ENCODE measurements at regions not wholly inside any gene's neighbourhood (a gene's known extent, or its start where the extent isn't known, plus 50 kb on each side); places are given as distances from the start of the nearest gene placed in this dataset.

DNA sequence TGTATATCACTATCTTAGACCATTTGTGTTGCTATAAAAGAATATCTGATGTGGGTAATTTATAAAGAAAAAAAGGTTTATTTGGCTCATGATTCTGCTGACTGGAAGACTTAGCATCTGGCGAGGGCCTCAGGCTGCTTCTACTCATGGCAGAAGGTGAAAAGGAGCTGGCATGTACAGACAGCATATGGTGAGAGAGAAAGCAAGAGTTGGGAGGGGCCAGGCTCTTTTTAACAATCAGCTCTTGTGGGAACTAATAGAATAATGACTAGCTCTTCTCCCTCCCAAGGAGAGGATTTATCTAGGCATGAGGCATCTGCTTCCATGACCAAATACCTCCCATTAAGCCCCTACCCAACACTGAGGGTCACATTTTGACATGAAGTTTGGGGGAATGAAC is 130.2 kb upstream of the SV2C start:
- TF ChIP-seq, protein P1, sequence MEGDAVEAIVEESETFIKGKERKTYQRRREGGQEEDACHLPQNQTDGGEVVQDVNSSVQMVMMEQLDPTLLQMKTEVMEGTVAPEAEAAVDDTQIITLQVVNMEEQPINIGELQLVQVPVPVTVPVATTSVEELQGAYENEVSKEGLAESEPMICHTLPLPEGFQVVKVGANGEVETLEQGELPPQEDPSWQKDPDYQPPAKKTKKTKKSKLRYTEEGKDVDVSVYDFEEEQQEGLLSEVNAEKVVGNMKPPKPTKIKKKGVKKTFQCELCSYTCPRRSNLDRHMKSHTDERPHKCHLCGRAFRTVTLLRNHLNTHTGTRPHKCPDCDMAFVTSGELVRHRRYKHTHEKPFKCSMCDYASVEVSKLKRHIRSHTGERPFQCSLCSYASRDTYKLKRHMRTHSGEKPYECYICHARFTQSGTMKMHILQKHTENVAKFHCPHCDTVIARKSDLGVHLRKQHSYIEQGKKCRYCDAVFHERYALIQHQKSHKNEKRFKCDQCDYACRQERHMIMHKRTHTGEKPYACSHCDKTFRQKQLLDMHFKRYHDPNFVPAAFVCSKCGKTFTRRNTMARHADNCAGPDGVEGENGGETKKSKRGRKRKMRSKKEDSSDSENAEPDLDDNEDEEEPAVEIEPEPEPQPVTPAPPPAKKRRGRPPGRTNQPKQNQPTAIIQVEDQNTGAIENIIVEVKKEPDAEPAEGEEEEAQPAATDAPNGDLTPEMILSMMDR (IDR thresholded peaks at IDR 0.05; ENCODE audit: unreplicated experiment): no peak
- no peaks in the 10 kb centered on the region for H3K4me1 Mint-ChIP-seq (ENCODE audit: unreplicated experiment)
- H3K27me3 Mint-ChIP-seq (ENCODE audit: unreplicated experiment): no peaks in the 10 kb centered on the region
- H3K9me3 Mint-ChIP-seq (ENCODE audit: unreplicated experiment): no peaks in the 10 kb centered on the region
- no peak for DNase-seq (ENCODE audit: low spot score)
- H3K4me3 Mint-ChIP-seq (ENCODE audit: unreplicated experiment): no peak overlapping the region
- no peak overlapping the region for H3K27ac Mint-ChIP-seq (ENCODE audit: unreplicated experiment)
- H3K36me3 Mint-ChIP-seq (ENCODE audit: low read depth, unreplicated experiment): no peaks in the 10 kb centered on the region

DNA sequence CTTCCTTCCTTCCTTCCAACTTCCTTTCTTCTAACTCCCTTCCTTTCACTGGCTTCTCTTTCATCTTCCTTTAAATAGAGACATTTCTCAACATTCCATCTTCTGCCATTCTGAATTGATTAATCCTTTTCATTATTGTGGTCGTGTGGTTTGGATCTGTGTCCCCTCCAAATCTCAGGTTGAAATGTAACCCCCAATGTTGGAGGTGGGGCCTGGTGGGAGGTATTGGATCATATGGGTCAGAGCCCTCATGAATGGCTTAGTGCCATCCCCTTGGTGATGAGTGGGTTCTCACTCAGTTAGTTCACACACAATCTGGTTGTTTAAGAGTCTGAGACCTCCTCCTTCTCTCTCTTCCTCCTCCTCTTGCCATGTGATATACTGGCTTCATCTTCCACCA is 130.9 kb upstream of the SV2C start:
- Mint-ChIP-seq H3K4me3 (ENCODE audit: unreplicated experiment) (no peak overlapping the region), H3K36me3 (ENCODE audit: low read depth, unreplicated experiment) (no peaks in the 10 kb centered on the region), H3K27me3 (ENCODE audit: unreplicated experiment) (no peaks in the 10 kb centered on the region), H3K9me3 (ENCODE audit: unreplicated experiment) (no peaks in the 10 kb centered on the region), H3K27ac (ENCODE audit: unreplicated experiment) (no peak overlapping the region), H3K4me1 (ENCODE audit: unreplicated experiment) (no peaks in the 10 kb centered on the region)
- no peak for DNase-seq (ENCODE audit: low spot score)
- TF ChIP-seq, protein P1 (IDR thresholded peaks at IDR 0.05; ENCODE audit: unreplicated experiment): no peak

DNA sequence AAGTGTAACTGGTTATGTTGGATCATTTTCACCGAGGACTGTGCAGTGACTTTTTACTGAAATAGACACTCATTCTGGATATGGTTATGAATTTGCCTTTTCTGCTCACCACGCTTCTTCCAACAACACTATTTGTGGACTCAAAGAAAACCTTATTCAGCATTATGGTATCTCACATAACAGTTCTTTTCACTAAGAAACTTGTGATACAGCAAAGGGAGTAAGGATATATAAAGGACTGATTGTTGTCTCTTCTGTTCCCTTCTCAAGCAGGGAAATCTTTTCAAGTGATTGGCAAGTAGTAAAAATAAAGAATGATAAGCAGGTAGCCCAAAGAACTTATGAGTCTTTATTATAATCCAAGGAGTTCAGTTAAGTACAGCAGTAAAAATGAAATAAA is 131.5 kb upstream of the SV2C start:
- H3K9me3 Mint-ChIP-seq (ENCODE audit: unreplicated experiment): no peaks in the 10 kb centered on the region
- TF ChIP-seq, protein P1 (IDR thresholded peaks at IDR 0.05; ENCODE audit: unreplicated experiment): no peak
- peaks cover 2% of the 10 kb centered on the region for H3K27me3 Mint-ChIP-seq (ENCODE audit: unreplicated experiment)
- no peak overlapping the region for H3K4me3 Mint-ChIP-seq (ENCODE audit: unreplicated experiment)
- H3K27ac Mint-ChIP-seq (ENCODE audit: unreplicated experiment): no peak overlapping the region
- no peaks in the 10 kb centered on the region for H3K4me1 Mint-ChIP-seq (ENCODE audit: unreplicated experiment)
- no peak for DNase-seq (ENCODE audit: low spot score)
- no peaks in the 10 kb centered on the region for H3K36me3 Mint-ChIP-seq (ENCODE audit: low read depth, unreplicated experiment)

DNA sequence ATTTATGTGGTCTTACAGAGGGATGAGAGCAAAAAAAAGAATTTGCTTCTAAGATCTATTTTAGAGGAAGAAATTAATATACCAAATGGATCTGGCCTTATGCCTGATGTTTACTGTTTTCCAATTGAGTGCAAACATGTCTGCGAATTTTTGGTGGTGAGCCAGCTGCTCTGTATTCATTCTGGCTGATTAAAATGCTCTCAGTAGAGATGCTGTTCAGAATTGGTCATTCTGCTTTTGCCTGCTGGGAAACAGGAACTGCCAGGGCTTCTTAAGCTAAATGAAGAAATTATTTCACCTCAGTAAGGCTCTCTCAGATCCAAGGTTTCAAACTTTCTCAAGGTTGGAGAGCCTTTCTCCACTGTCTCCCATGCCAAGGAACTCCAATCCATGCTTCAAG is 132.0 kb upstream of the SV2C start:
- TF ChIP-seq, protein P1 (IDR thresholded peaks at IDR 0.05; ENCODE audit: unreplicated experiment): no peak
- Mint-ChIP-seq H3K27me3 (ENCODE audit: unreplicated experiment) (peaks cover 2% of the 10 kb centered on the region), H3K27ac (ENCODE audit: unreplicated experiment) (no peak overlapping the region), H3K36me3 (ENCODE audit: low read depth, unreplicated experiment) (no peaks in the 10 kb centered on the region), H3K4me1 (ENCODE audit: unreplicated experiment) (no peaks in the 10 kb centered on the region), H3K9me3 (ENCODE audit: unreplicated experiment) (no peaks in the 10 kb centered on the region), H3K4me3 (ENCODE audit: unreplicated experiment) (no peak overlapping the region)
- DNase-seq (ENCODE audit: low spot score): no peak

DNA sequence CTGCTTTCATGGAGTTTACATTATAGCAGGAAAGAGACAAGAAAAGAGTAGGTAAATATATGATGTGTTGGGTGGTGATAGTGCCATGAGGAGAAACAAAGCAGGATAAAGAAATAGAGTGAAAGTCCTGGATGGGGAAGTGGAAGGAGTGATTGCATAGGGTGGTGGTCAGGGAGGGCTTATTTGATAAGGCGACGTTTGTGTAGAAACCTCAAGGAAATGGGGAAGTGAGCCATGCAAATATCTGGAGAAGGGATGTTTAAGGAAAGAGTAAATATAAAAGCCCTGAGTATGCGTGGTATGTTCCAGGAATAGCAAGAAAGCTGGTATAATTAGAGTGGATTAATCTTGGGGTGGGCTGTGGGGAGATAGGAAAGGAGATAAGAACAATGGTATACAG is 134.7 kb upstream of the SV2C start:
- Mint-ChIP-seq H3K4me1 (ENCODE audit: unreplicated experiment) (no peaks in the 10 kb centered on the region), H3K27me3 (ENCODE audit: unreplicated experiment) (peaks cover 2% of the 10 kb centered on the region), H3K36me3 (ENCODE audit: low read depth, unreplicated experiment) (no peaks in the 10 kb centered on the region), H3K4me3 (ENCODE audit: unreplicated experiment) (no peak overlapping the region), H3K27ac (ENCODE audit: unreplicated experiment) (no peak overlapping the region), H3K9me3 (ENCODE audit: unreplicated experiment) (no peaks in the 10 kb centered on the region)
- DNase-seq (ENCODE audit: low spot score): no peak
- TF ChIP-seq, protein P1 (IDR thresholded peaks at IDR 0.05; ENCODE audit: unreplicated experiment): no peak
